Endothelial cell of umbilical vein (primary cell): ENCODE measurements at regions not wholly inside any gene's neighbourhood (a gene's known extent, or its start where the extent isn't known, plus 50 kb on each side); places are given as distances from the start of the nearest gene placed in this dataset.

Experiments used
- BruUV-seq: library from RNA; stranded (reverse); fragments of 400-500 nt; replicated peaks from 2 replicates; lab custom pipeline; 2021; lab: Mats Ljungman, UMichigan
- CTCF ChIA-PET: fragments of 300-600, 350-600 bp; sonication (Branson Sonifier 250); formaldehyde crosslinking; loops from one replicate; lab custom pipeline; 2021; ENCODE audit warnings: antibody characterized with exemption, inconsistent platforms; lab: Charles Lee
- POLR2A ChIA-PET: fragments of 300-600, 350-600 bp; sonication (Branson Sonifier 250); formaldehyde crosslinking; loops from one replicate; lab custom pipeline; 2021; ENCODE audit warnings: antibody characterized with exemption, inconsistent platforms; lab: Charles Lee
- DNase-seq: peaks from one replicate; pipeline ENCODE4 v3.0.0-alpha.2; 2011; ENCODE audit warnings: low read depth, low spot score
- FAIRE-seq: peaks from 2 replicates; lab custom pipeline; 2011; peaks lifted over from hg19 to GRCh38; lab: Jason Lieb, UNC
- H2AFZ ChIP-seq: 2 replicates; pipeline ENCODE4 v1.6.0; 2012; ENCODE audit warnings: low read depth, low read length, control low read depth, inconsistent platforms
- H3K27ac ChIP-seq: 2 replicates; pipeline ENCODE4 v1.5.1; 2011; ENCODE audit warnings: low read depth, mild to moderate bottlenecking, control low read depth, low read length, moderate library complexity; ENCODE audit not compliant: insufficient read depth
- H3K27me3 ChIP-seq, 2 experiments: 2 replicates each; pipeline versions ENCODE4 v1.6.0 to v1.6.1; 2011; ENCODE audit warnings: low read length in 2 of 2, mixed read lengths in 1 of 2; ENCODE audit not compliant: control insufficient read depth in 2 of 2, insufficient read depth in 2 of 2
- H3K36me3 ChIP-seq, 2 experiments: 2 replicates in 1 of 2; 3 replicates in 1 of 2; pipeline ENCODE4 v1.5.1; 2011; ENCODE audit warnings: low read length in 2 of 2, mild to moderate bottlenecking in 1 of 2, moderate library complexity in 1 of 2; ENCODE audit not compliant: control insufficient read depth in 2 of 2, insufficient read depth in 2 of 2; ENCODE audit errors: extremely low read depth in 1 of 2
- H3K4me1 ChIP-seq: 3 replicates; pipeline ENCODE4 v1.5.1; 2011; ENCODE audit warnings: mild to moderate bottlenecking, low read length; ENCODE audit not compliant: control insufficient read depth, insufficient read depth; ENCODE audit errors: extremely low read depth
- H3K4me2 ChIP-seq: 2 replicates; pipeline ENCODE4 v1.6.1; 2011; ENCODE audit warnings: low read length, control low read depth, mixed read lengths; ENCODE audit not compliant: insufficient read depth
- H3K4me3 ChIP-seq, 3 experiments: fragments of 200-600 bp in 1 of 3; sonication (generic), shearing (Covaris generic) in 1 of 3; replicated peaks in 1 of 3; 2 replicates each; pipeline ENCODE4 v1.5.1; 2011 to 2016; ENCODE audit warnings: control low read depth in 3 of 3, low read length in 3 of 3, mild to moderate bottlenecking in 2 of 3, inconsistent platforms in 1 of 3, low read depth in 1 of 3, moderate library complexity in 1 of 3; ENCODE audit not compliant: insufficient read depth in 1 of 3
- H3K79me2 ChIP-seq: 2 replicates; pipeline ENCODE4 v1.6.0; 2012; ENCODE audit warnings: low read length, inconsistent platforms; ENCODE audit not compliant: control insufficient read depth, insufficient read depth
- H3K9ac ChIP-seq: replicated peaks from 2 replicates; pipeline ENCODE3; 2011; ENCODE audit warnings: low read length, control low read depth; ENCODE audit not compliant: insufficient read depth; ENCODE audit errors: extremely low read depth
- H3K9me1 ChIP-seq: replicated peaks from 3 replicates; pipeline ENCODE4 v1.6.0; 2011; ENCODE audit warnings: mild to moderate bottlenecking, low read length; ENCODE audit not compliant: control insufficient read depth, insufficient read depth; ENCODE audit errors: extremely low read depth
- H3K9me3 ChIP-seq: replicated peaks from 2 replicates; pipeline ENCODE4 v1.5.1; 2012; ENCODE audit warnings: low read length, inconsistent platforms; ENCODE audit not compliant: control insufficient read depth, insufficient read depth
- H4K20me1 ChIP-seq: replicated peaks from 2 replicates; pipeline ENCODE3; 2011; ENCODE audit warnings: mild to moderate bottlenecking, low read length; ENCODE audit not compliant: control insufficient read depth, insufficient read depth; ENCODE audit errors: extremely low read depth
- EZH2 ChIP-seq: IDR thresholded peaks from 2 replicates; pipeline ENCODE4 v1.6.1; 2012; ENCODE audit warnings: borderline replicate concordance, low read depth, mild to moderate bottlenecking, moderate library complexity, low read length, inconsistent platforms; ENCODE audit not compliant: severe bottlenecking
- FOS ChIP-seq: IDR thresholded peaks from 2 replicates; pipeline ENCODE4 v1.6.1; 2011; ENCODE audit warnings: mild to moderate bottlenecking, low read length, moderate library complexity, borderline replicate concordance; ENCODE audit not compliant: insufficient read depth
- GATA2 ChIP-seq: IDR thresholded peaks from 2 replicates; pipeline ENCODE4 v1.7.0; 2011; ENCODE audit warnings: low read depth, mild to moderate bottlenecking, moderate library complexity, mixed read lengths, low read length; ENCODE audit not compliant: insufficient read length, insufficient read depth
- JUN ChIP-seq: IDR thresholded peaks from 2 replicates; pipeline ENCODE4 v1.6.1; 2011; ENCODE audit warnings: borderline replicate concordance, low read depth; ENCODE audit not compliant: insufficient read length, insufficient read depth
- MYC ChIP-seq: IDR thresholded peaks from one replicate; pipeline ENCODE4 v1.6.1; 2011; ENCODE audit warnings: mild to moderate bottlenecking, low read depth, low read length
- POLR2A ChIP-seq: IDR thresholded peaks from 2 replicates; pipeline ENCODE4 v1.6.1; 2012; ENCODE audit warnings: low read depth, mild to moderate bottlenecking, control low read depth, low read length
- POLR2AphosphoS5 ChIP-seq: IDR thresholded peaks from 2 replicates; pipeline ENCODE4 v1.6.1; 2012; ENCODE audit warnings: low read depth, mild to moderate bottlenecking, control low read depth, low read length, moderate library complexity; ENCODE audit not compliant: insufficient read depth
- dilution Hi-C: fragments of 300-500 bp; cut with MboI; formaldehyde crosslinking; loops from one replicate; pipeline ENCODE4 v1.15.0; 2019; ENCODE audit warnings: low sequenced_read_pairs; ENCODE audit not compliant: extremely low pct_ligation_motif_present
- intact Hi-C: fragments of 100-400 bp; cut with micrococcal nuclease; formaldehyde crosslinking; loops from one replicate; pipeline ENCODE4 v1.10.0; 2022
- TF ChIP-seq, protein P1 (sequence below): IDR thresholded peaks from 2 replicates; pipeline ENCODE4 v1.6.1; 2011; ENCODE audit not compliant: insufficient read depth, insufficient read length
- TF ChIP-seq, protein P2 (sequence below), 2 donors: IDR thresholded peaks; 1 replicate in 1 of 2; 2 replicates in 1 of 2; pipeline ENCODE4 v1.5.1; 2011; ENCODE audit warnings: low read length in 2 of 2, mild to moderate bottlenecking in 2 of 2, moderate library complexity in 2 of 2, control low read depth in 1 of 2, inconsistent platforms in 1 of 2, low read depth in 1 of 2; ENCODE audit not compliant: insufficient read depth in 1 of 2; ENCODE audit errors: extremely low read depth in 1 of 2

DNA sequence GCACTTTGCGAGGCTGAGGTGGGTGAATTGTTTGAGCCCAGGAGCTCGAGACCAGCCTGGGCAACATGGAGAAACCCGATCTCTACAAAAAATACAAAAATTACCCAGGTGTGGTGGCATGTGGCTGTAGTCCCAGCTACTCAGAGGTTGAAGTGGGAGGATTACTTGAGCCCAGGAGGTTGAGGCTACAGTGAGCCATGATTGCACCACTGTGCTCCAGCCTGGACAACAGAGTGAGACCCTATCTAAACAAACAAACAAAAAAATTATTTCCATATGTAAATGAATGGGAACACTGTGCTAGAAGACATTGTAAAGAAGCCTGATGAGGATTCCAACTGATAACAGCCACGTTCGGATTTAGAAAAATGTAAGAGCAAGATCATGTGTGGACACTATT, 154.2 kb downstream of the ZFP64 start:
- no peaks in the 10 kb centered on the region for H3K27me3 ChIP-seq
- BruUV-seq, result no TSS peak

More for the DNA sequence above, 154.2 kb downstream of the ZFP64 start:
- ChIA-PET CTCF (interaction anchor here (1.3 kb wide), 2 partner anchors 21 to 238 kb away, joined by 4 read pairs; no protein-coding TSS in a partner anchor), POLR2A (no interaction called here)
- Histone ChIP-seq H3K4me1 (peaks cover 9% of the 10 kb centered on the region), H3K4me3 (no peak overlapping the region), H3K9me1 (no peaks in the 10 kb centered on the region), H4K20me1 (no peaks in the 10 kb centered on the region), H3K79me2 (no peaks in the 10 kb centered on the region), H3K9ac (no peak overlapping the region), H3K27ac (no peak overlapping the region), H3K36me3 (no peaks in the 10 kb centered on the region), H3K4me2 (no peak overlapping the region), H2AFZ (no peak overlapping the region), H3K9me3 (no peaks in the 10 kb centered on the region)
- dilution Hi-C loops, result no loop called here
- TF ChIP-seq GATA2 (no peak), POLR2AphosphoS5 (no peak), EZH2 (no peak), FOS (no peak), POLR2A (no peak), JUN (no peak), MYC (no peak)
- TF ChIP-seq, protein P1, sequence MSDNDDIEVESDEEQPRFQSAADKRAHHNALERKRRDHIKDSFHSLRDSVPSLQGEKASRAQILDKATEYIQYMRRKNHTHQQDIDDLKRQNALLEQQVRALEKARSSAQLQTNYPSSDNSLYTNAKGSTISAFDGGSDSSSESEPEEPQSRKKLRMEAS, result no peak
- TF ChIP-seq, protein P2, sequence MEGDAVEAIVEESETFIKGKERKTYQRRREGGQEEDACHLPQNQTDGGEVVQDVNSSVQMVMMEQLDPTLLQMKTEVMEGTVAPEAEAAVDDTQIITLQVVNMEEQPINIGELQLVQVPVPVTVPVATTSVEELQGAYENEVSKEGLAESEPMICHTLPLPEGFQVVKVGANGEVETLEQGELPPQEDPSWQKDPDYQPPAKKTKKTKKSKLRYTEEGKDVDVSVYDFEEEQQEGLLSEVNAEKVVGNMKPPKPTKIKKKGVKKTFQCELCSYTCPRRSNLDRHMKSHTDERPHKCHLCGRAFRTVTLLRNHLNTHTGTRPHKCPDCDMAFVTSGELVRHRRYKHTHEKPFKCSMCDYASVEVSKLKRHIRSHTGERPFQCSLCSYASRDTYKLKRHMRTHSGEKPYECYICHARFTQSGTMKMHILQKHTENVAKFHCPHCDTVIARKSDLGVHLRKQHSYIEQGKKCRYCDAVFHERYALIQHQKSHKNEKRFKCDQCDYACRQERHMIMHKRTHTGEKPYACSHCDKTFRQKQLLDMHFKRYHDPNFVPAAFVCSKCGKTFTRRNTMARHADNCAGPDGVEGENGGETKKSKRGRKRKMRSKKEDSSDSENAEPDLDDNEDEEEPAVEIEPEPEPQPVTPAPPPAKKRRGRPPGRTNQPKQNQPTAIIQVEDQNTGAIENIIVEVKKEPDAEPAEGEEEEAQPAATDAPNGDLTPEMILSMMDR (IDR thresholded peaks at IDR 0.05; ENCODE audit: extremely low read depth in 1 of 2, insufficient read depth in 1 of 2, low read depth in 1 of 2, low read length in 2 of 2), result no peak
- no peak for FAIRE-seq
- intact Hi-C loops, result no loop called here
- no peak for DNase-seq
